B cell (primary cell): ENCODE measurements at regions not wholly inside any gene's neighbourhood (a gene's known extent, or its start where the extent isn't known, plus 50 kb on each side); places are given as distances from the start of the nearest gene placed in this dataset.

Experiments used
- ATAC-seq: fragments of 200-7000 bp; cut with Tn5 transposase; one replicate; pipeline ENCODE4 v1.10.0; 2021; ENCODE audit warnings: low read depth, mild to moderate bottlenecking, moderate number of reproducible peaks, moderate library complexity
- CTCF ChIA-PET: fragments of 350-600 bp; sonication (Branson Sonifier 250); formaldehyde crosslinking; loops from one replicate; lab custom pipeline; 2021; ENCODE audit warnings: antibody characterized with exemption, inconsistent platforms; lab: Charles Lee
- POLR2A ChIA-PET: fragments of 350-600 bp; sonication (Branson Sonifier 250); formaldehyde crosslinking; loops from one replicate; lab custom pipeline; 2021; ENCODE audit warnings: antibody characterized with exemption; lab: Charles Lee
- DNase-seq: peaks from one replicate; pipeline ENCODE4 v3.0.0; 2013
- H2AFZ ChIP-seq: 2 replicates; pipeline ENCODE4 v1.6.1; 2012; ENCODE audit warnings: mild to moderate bottlenecking, low read depth, low read length; ENCODE audit not compliant: insufficient read depth, poor library complexity, severe bottlenecking
- H3K27ac ChIP-seq, 2 donors: 1 replicate in 1 of 2; 2 replicates in 1 of 2; pipeline ENCODE4 v1.5.1; 2012 to 2013; ENCODE audit warnings: low read length in 2 of 2, mild to moderate bottlenecking in 2 of 2, moderate library complexity in 1 of 2
- H3K27me3 ChIP-seq, 4 experiments: fragments of 200-600 bp in 1 of 4; sonication (generic) in 1 of 4; replicated peaks in 1 of 4; 1 replicate in 2 of 4; 2 replicates in 2 of 4; pipeline versions ENCODE4 v1.6.1 to v1.7.0; 2013 to 2016; ENCODE audit warnings: low read length in 3 of 4, mild to moderate bottlenecking in 2 of 4, mixed read lengths in 1 of 4, moderate library complexity in 1 of 4; ENCODE audit not compliant: insufficient read depth in 4 of 4, control insufficient read depth in 3 of 4; ENCODE audit errors: control extremely low read depth in 1 of 4
- H3K36me3 ChIP-seq, 2 experiments: replicated peaks in 1 of 2; 1 replicate in 1 of 2; 2 replicates in 1 of 2; pipeline versions ENCODE4 v1.6.1 to v1.7.1; 2013; ENCODE audit warnings: low read length in 1 of 2; ENCODE audit not compliant: insufficient read depth in 2 of 2, control insufficient read depth in 1 of 2; ENCODE audit errors: control extremely low read depth in 1 of 2, extremely low read depth in 1 of 2
- H3K4me1 ChIP-seq, 2 donors: fragments of 200-600 bp in 1 of 2; sonication (generic) in 1 of 2; 1 replicate in 1 of 2; 2 replicates in 1 of 2; pipeline versions ENCODE4 v1.5.1 to v1.6.1; 2013 to 2017; ENCODE audit warnings: low read length in 2 of 2; ENCODE audit not compliant: control insufficient read depth in 2 of 2, insufficient read depth in 2 of 2
- H3K4me2 ChIP-seq: replicated peaks from 2 replicates; pipeline ENCODE3; 2012; ENCODE audit warnings: mild to moderate bottlenecking, low read depth, low read length; ENCODE audit not compliant: poor library complexity, severe bottlenecking
- H3K4me3 ChIP-seq, 5 experiments: fragments of 200-600 bp in 1 of 5; sonication (generic) in 1 of 5; 1 replicate in 3 of 5; 2 replicates in 2 of 5; pipeline versions ENCODE4 v1.5.1 to v1.7.0; 2011 to 2016; ENCODE audit warnings: low read length in 4 of 5, mild to moderate bottlenecking in 4 of 5, low read depth in 2 of 5, control low read depth in 1 of 5, moderate library complexity in 1 of 5; ENCODE audit not compliant: insufficient read depth in 1 of 5; ENCODE audit errors: control extremely low read depth in 1 of 5, extremely low read depth in 1 of 5
- H3K79me2 ChIP-seq: fragments of 200-600 bp; sonication (generic); one replicate; pipeline ENCODE4 v1.6.0; 2016; ENCODE audit warnings: low read length; ENCODE audit not compliant: control insufficient read depth, insufficient read depth
- H3K9ac ChIP-seq: fragments of 200-600 bp; sonication (generic); 2 replicates; pipeline ENCODE4 v1.6.1; 2017; ENCODE audit warnings: mild to moderate bottlenecking, low read length, moderate library complexity
- H3K9me3 ChIP-seq, 3 donors: one replicate each; pipeline versions ENCODE4 v1.6.1 to v1.7.1; 2013; ENCODE audit warnings: low read length in 2 of 3; ENCODE audit not compliant: control insufficient read depth in 2 of 3, insufficient read depth in 1 of 3; ENCODE audit errors: control extremely low read depth in 1 of 3
- H4K20me1 ChIP-seq: 2 replicates; pipeline ENCODE4 v1.6.0; 2012; ENCODE audit warnings: mild to moderate bottlenecking, low read length; ENCODE audit not compliant: insufficient read depth, control insufficient read depth, poor library complexity, severe bottlenecking
- H3K27ac Mint-ChIP-seq: one replicate; pipeline ENCODE4 v1.8.0; 2021; ENCODE audit warnings: mixed read lengths
- H3K27me3 Mint-ChIP-seq: one replicate; pipeline ENCODE4 v1.8.0; 2021; ENCODE audit warnings: mixed read lengths
- H3K4me1 Mint-ChIP-seq: one replicate; pipeline ENCODE4 v1.8.0; 2021; ENCODE audit warnings: mixed read lengths
- H3K4me3 Mint-ChIP-seq: one replicate; pipeline ENCODE4 v1.8.0; 2021; ENCODE audit warnings: mixed read lengths
- H3K9me3 Mint-ChIP-seq: one replicate; pipeline ENCODE4 v1.8.0; 2022; ENCODE audit warnings: mixed read lengths; ENCODE audit not compliant: insufficient read depth
- EZH2 ChIP-seq: IDR thresholded peaks from 2 replicates; pipeline ENCODE4 v1.6.1; 2012; ENCODE audit warnings: borderline replicate concordance, low read depth, mild to moderate bottlenecking, moderate library complexity, low read length; ENCODE audit not compliant: insufficient read depth, poor library complexity, severe bottlenecking
- WGBS: methylation state at CpG from one replicate; pipeline ENCODE4 v1.1.5; 2013; ENCODE audit warnings: missing lambda C conversion rate; ENCODE audit not compliant: insufficient coverage; 5-methylcytosine and 5-hydroxymethylcytosine counted together
- intact Hi-C: fragments of 100-400 bp; cut with micrococcal nuclease; formaldehyde crosslinking; loops from one replicate; pipeline ENCODE4 v1.10.0; 2022
- TF ChIP-seq, protein P1 (sequence below): fragments of 200-600 bp; IDR thresholded peaks from one replicate; pipeline ENCODE4 v1.8.0; 2022; ENCODE audit warnings: antibody characterized with exemption, mild to moderate bottlenecking

DNA sequence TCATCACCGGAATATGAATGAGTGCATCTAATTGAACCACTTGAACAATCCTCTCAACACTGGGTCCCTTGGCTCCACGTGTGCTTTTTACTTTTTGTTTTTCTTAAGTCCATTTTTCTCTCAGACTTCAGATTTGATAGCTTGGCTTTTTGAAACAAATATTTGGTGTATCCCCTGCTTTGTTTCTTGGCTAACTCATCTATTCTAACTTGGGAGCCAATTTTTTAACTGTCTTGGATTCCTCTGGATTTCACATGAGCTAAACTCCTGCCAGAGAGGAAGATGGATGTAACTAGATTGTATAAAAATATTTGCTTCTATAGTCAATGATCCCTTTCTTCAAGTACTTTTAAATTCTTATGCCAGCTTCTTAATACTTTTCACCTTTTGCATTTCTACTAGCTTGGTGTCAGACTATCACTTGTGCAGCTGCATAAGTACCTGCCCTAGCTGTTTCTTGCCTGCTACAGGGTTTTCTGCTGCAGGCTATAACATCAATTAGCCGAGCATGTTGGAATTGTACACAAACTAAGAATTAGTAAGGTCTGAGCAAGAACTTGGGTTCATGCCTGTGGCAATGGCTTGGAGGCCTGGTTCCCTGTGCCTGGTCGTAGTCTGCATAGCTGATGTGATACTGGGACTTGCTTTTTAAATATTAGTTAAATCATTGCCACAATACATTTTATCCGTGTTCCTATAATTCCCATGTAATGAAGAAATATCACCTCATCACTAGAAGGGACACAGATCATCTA is 281.5 kb downstream of the EN1 start:
- Histone ChIP-seq H3K79me2 (no peaks in the 10 kb centered on the region), H3K27me3 (no peaks in the 10 kb centered on the region), H3K36me3 (no peaks in the 10 kb centered on the region), H3K4me3 (no peak overlapping the region), H3K27ac (no peak overlapping the region), H3K4me2 (no peak overlapping the region), H2AFZ (no peak overlapping the region), H3K9ac (no peak overlapping the region), H3K4me1 (no peaks in the 10 kb centered on the region), H4K20me1 (no peaks in the 10 kb centered on the region), H3K9me3 (no peaks in the 10 kb centered on the region)
- CTCF ChIA-PET: no interaction called here
- ATAC-seq (no peak), DNase-seq (no peak)
- Mint-ChIP-seq H3K4me3 (no peak overlapping the region), H3K4me1 (no peaks in the 10 kb centered on the region), H3K27ac (no peak overlapping the region), H3K27me3 (peaks cover 6% of the 10 kb centered on the region), H3K9me3 (no peaks in the 10 kb centered on the region)
- no peak for TF ChIP-seq EZH2
- TF ChIP-seq, protein P1, sequence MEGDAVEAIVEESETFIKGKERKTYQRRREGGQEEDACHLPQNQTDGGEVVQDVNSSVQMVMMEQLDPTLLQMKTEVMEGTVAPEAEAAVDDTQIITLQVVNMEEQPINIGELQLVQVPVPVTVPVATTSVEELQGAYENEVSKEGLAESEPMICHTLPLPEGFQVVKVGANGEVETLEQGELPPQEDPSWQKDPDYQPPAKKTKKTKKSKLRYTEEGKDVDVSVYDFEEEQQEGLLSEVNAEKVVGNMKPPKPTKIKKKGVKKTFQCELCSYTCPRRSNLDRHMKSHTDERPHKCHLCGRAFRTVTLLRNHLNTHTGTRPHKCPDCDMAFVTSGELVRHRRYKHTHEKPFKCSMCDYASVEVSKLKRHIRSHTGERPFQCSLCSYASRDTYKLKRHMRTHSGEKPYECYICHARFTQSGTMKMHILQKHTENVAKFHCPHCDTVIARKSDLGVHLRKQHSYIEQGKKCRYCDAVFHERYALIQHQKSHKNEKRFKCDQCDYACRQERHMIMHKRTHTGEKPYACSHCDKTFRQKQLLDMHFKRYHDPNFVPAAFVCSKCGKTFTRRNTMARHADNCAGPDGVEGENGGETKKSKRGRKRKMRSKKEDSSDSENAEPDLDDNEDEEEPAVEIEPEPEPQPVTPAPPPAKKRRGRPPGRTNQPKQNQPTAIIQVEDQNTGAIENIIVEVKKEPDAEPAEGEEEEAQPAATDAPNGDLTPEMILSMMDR: no peak
- 78% methylated on average over 2 of the region's 5 CpGs for WGBS
- POLR2A ChIA-PET: no interaction called here
- intact Hi-C loops: no loop called here

DNA sequence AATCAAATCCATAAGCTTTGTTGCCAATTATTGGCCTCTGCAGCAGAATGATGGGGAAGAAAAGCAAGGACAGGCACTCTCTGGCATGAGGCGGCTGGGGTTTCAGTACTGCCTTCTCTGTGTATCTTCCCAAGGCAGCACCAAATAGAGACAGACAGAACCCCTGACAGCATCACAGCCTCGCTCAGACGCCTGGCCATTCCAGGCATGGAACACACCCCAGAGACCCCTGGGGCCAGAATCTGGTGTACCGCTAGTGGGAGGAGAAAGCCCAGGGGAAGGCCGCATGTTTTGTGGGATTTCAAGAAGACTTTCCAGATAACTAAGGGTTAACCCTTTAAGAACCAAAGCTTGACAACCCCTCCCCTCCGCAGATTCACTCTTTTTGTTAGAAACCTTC is 282.1 kb downstream of the EN1 start:
- Histone ChIP-seq H3K4me1 (no peaks in the 10 kb centered on the region), H3K27ac (no peak overlapping the region), H3K79me2 (no peaks in the 10 kb centered on the region), H3K9ac (no peak overlapping the region), H3K27me3 (no peaks in the 10 kb centered on the region), H3K4me3 (no peak overlapping the region), H3K36me3 (no peaks in the 10 kb centered on the region), H3K4me2 (no peak overlapping the region), H2AFZ (no peak overlapping the region), H4K20me1 (no peaks in the 10 kb centered on the region), H3K9me3 (no peaks in the 10 kb centered on the region)
- H3K27me3 Mint-ChIP-seq: peaks cover 6% of the 10 kb centered on the region
- TF ChIP-seq, protein P1: no peak
- no peak for TF ChIP-seq EZH2
- ChIA-PET CTCF (no interaction called here), POLR2A (no interaction called here)
- intact Hi-C loops: no loop called here
- 55% methylated on average over 3 of the region's 6 CpGs for WGBS
- ATAC-seq: no peak
- H3K9me3 Mint-ChIP-seq: no peaks in the 10 kb centered on the region
- no peak overlapping the region for H3K27ac Mint-ChIP-seq
- no peak for DNase-seq
- H3K4me1 Mint-ChIP-seq: no peaks in the 10 kb centered on the region
- H3K4me3 Mint-ChIP-seq: no peak overlapping the region
